Heart right ventricle (tissue), 16 donors: ENCODE measurements at regions not wholly inside any gene's neighbourhood (a gene's known extent, or its start where the extent isn't known, plus 50 kb on each side); places are given as distances from the start of the nearest gene placed in this dataset.

Experiments used
- ATAC-seq, 8 donors: fragments of 200-7000 bp; cut with Tn5 transposase; one replicate each; pipeline ENCODE4 v1.9.1; 2020; ENCODE audit warnings: mild to moderate bottlenecking in 8 of 8, moderate library complexity in 8 of 8, moderate number of reproducible peaks in 1 of 8
- DNase-seq, 2 donors: peaks; one replicate each; pipeline ENCODE4 v3.0.0-alpha.2; 2020
- H3K27ac ChIP-seq, 10 donors: fragments of 200-600 bp; sonication (generic) in 2 of 10; one replicate each; pipeline versions ENCODE4 v1.5.0 to v1.8.0; 2020 to 2022; ENCODE audit warnings: mild to moderate bottlenecking in 3 of 10
- H3K27me3 ChIP-seq, 7 donors: fragments of 200-600 bp; one replicate each; pipeline ENCODE4 v1.8.0; 2021 to 2022; ENCODE audit warnings: mild to moderate bottlenecking in 2 of 7
- H3K36me3 ChIP-seq, 9 donors: fragments of 200-600 bp; sonication (generic) in 1 of 9; one replicate each; pipeline versions ENCODE4 v1.5.0 to v1.8.0; 2020 to 2022; ENCODE audit warnings: mild to moderate bottlenecking in 2 of 9
- H3K4me1 ChIP-seq, 9 donors: fragments of 200-600 bp; sonication (generic) in 1 of 9; one replicate each; pipeline versions ENCODE4 v1.5.0 to v1.8.0; 2020 to 2022; ENCODE audit warnings: mild to moderate bottlenecking in 4 of 9
- H3K4me3 ChIP-seq, 10 donors: fragments of 200-600 bp; sonication (generic) in 2 of 10; one replicate each; pipeline versions ENCODE4 v1.5.0 to v1.8.0; 2020 to 2022; ENCODE audit warnings: mild to moderate bottlenecking in 7 of 10, moderate library complexity in 2 of 10
- H3K9me3 ChIP-seq, 11 donors: fragments of 200-600 bp in 10 of 11; sonication (generic) in 2 of 11; one replicate each; pipeline versions ENCODE4 v1.5.0 to v1.8.0; 2013 to 2022; ENCODE audit warnings: mild to moderate bottlenecking in 2 of 11, control low read depth in 1 of 11, moderate library complexity in 1 of 11
- WGBS, 2 donors: extraction: QIAGEN DNeasy Blood & Tissue Kit; methylation state at CpG; one replicate each; pipeline ENCODE4 v1.1.7; 2013; ENCODE audit warnings: inconsistent platforms in 1 of 2; 5-methylcytosine and 5-hydroxymethylcytosine counted together
- intact Hi-C, 10 donors: fragments of 100-400 bp; cut with DNase I; formaldehyde crosslinking; loops; one replicate each; pipeline versions ENCODE4 v1.11.1 to v1.14.2; 2022
- TF ChIP-seq, protein P1 (sequence below), 9 donors: fragments of 200-600 bp; sonication (generic) in 2 of 9; IDR thresholded peaks; one replicate each; pipeline versions ENCODE4 v1.5.0 to v1.8.0; 2021 to 2022; ENCODE audit warnings: antibody characterized with exemption in 9 of 9, mild to moderate bottlenecking in 5 of 9, moderate library complexity in 1 of 9
- donor health status: Arrhythmogenic right ventricular cardiomyopathy.
- donor health status: ischemic (EF 13 %, LVEDD 7.1; RV severe dilation, severe dysfunction).
- donor health status: healthy with polysubstance abuse.
- donor health status: DM: no; HTN: yes; CAD: no.
- donor health status: DM: no; HTN: no; CAD: no.
- donor health status: ischemic (EF 25% LVEDD 6.9; RV normal size, moderate dysfunction).
- donor health status: ischemic (EF 25% LVEDD 5.7; RV mildly dilated, moderate dysfunction).
- donor health status: healthy.
- donor health status: DM: yes; HTN: yes; CAD: no.
- donor health status: Ischemic cardiomyopathy.
- donor health status: ischemic (EF 35%, LVEDD 5.7; RV mildly dilated, moderate dysfunction).
- donor health status: nonischemic (EF 11% LVEDD 7.7; RV severe dilation, severe dysfunction).
- donor health status: DM: yes; HTN: yes; CAD: no.
- donor health status: PGD.
- donor health status: ischemic (EF 29% LVEDD 5.4; RV normal size, mild dysfunction).
- donor health status: nonischemic (EF 23%, LVEDD 6.1; RV moderate dilation, normal function).

DNA sequence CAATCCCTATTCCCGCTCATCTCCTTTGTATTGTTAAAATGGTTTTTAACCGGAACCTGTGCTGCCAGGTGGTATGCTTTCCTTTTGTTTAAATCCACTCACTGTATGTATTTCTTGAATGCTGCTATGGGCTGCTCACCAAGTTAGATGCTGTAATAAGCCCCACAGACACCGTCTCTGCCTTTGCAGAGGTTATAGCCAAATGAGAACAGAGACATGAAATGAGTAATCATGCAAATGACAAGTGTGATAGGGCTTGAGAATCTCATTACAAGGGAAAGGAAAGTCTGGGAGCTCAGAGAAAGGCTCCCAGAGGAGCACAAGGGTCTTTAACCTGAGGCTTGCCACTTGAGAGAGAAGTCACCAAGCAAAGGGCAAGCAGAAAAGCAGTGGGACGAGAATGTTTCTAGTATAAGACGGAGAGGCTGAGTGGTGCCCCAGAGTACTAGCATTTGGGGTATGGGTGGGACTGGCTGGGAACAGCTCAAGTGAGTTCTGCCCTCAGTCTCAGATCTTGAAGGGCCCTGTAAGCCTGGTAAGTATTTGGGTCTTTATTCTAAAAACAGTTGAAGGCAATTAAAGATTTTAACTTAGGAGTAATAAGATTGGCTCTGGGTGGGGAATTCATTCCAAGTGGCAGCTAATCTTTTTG lies 110.8 kb upstream of the H2AZ1 start:
- TF ChIP-seq, protein P1, sequence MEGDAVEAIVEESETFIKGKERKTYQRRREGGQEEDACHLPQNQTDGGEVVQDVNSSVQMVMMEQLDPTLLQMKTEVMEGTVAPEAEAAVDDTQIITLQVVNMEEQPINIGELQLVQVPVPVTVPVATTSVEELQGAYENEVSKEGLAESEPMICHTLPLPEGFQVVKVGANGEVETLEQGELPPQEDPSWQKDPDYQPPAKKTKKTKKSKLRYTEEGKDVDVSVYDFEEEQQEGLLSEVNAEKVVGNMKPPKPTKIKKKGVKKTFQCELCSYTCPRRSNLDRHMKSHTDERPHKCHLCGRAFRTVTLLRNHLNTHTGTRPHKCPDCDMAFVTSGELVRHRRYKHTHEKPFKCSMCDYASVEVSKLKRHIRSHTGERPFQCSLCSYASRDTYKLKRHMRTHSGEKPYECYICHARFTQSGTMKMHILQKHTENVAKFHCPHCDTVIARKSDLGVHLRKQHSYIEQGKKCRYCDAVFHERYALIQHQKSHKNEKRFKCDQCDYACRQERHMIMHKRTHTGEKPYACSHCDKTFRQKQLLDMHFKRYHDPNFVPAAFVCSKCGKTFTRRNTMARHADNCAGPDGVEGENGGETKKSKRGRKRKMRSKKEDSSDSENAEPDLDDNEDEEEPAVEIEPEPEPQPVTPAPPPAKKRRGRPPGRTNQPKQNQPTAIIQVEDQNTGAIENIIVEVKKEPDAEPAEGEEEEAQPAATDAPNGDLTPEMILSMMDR (IDR thresholded peaks at IDR 0.05): no peak
- no peak overlapping the region for H3K4me3 ChIP-seq
- no peaks in the 10 kb centered on the region for H3K27me3 ChIP-seq
- no peaks in the 10 kb centered on the region for H3K4me1 ChIP-seq
- DNase-seq: no peak
- H3K27ac ChIP-seq: no peak overlapping the region
- 90 to 91% methylated on average over 5 of the region's 5 CpGs for WGBS, 2 donors
- intact Hi-C loops: no loop called here
- no peaks in the 10 kb centered on the region for H3K9me3 ChIP-seq
- no peaks in the 10 kb centered on the region for H3K36me3 ChIP-seq
- no peak for ATAC-seq

DNA sequence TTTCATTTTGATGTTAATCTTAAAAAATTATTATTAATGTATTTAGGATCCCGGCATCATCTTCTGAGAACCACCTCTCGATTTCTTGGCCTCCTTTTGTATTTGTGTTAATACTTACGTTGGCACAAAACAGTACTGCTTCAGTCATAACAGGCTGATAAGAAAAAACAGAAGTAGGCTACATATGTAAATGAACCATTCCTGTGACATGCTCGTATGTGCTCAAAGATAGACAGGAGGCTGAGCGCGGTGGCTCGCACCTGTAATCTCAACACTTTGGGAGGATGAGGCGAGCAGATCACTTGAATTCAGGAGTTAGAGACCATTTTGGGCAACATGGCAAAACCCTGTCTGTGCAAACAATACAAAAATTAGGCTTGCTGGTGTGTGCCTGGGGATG lies 109.4 kb upstream of the H2AZ1 start:
- ATAC-seq: no peak
- Histone ChIP-seq H3K36me3 (no peaks in the 10 kb centered on the region), H3K9me3 (no peaks in the 10 kb centered on the region), H3K27me3 (no peaks in the 10 kb centered on the region), H3K27ac (no peak overlapping the region), H3K4me3 (no peak overlapping the region), H3K4me1 (no peaks in the 10 kb centered on the region)
- intact Hi-C loops: no loop called here
- TF ChIP-seq, protein P1 (IDR thresholded peaks at IDR 0.05): no peak
- no peak for DNase-seq
- 90 to 94% methylated on average over 8 of the region's 8 CpGs for WGBS, 2 donors

DNA sequence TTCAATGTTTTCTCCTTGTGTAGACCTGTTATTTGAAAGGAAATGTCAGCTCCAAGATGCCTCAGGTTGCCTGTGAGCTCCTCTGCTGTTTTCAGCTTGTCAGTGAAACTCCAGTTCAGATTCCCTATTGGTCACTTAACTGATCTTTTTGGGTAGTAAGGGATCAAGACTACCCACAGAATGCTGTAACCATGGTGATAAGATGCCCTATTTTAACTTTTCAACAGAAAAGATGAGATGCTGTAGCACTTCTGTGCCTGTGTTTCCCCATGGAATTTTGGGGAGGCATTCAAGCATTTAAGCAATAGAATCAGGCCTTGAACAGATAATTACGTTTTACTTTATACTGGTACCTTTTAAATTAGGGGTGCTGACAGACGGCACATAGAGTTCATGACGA lies 106.6 kb upstream of the H2AZ1 start:
- Histone ChIP-seq H3K9me3 (no peaks in the 10 kb centered on the region), H3K27ac (no peak overlapping the region), H3K27me3 (no peaks in the 10 kb centered on the region), H3K4me3 (no peak overlapping the region), H3K36me3 (no peaks in the 10 kb centered on the region), H3K4me1 (no peaks in the 10 kb centered on the region)
- DNase-seq (no peak), ATAC-seq (no peak)
- TF ChIP-seq, protein P1 (IDR thresholded peaks at IDR 0.05): no peak
- WGBS, 2 donors: 77 to 83% methylated on average over 3 of the region's 3 CpGs
- intact Hi-C loops: no loop called here

DNA sequence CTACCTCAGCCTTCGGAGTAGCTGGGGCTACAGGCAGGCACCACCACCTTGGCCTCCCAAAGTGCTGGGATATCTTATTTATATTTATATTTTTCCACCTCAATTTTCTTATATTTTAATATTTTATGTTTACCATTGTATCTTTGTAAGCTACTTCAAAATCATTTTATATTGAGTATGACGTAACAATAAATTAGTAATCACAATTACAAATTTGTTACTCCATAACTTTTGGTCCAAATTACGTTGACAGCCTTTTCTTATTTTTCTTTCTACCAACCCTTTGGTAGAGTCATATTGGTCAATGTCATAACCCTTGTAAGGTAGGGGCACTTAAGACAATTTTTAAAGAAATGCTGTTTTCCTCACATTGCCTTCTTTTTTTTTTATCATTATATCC lies 104.0 kb upstream of the H2AZ1 start:
- H3K4me1 ChIP-seq: no peaks in the 10 kb centered on the region
- H3K9me3 ChIP-seq: no peaks in the 10 kb centered on the region
- WGBS, 2 donors: 84 to 86% methylated on average over 3 of the region's 3 CpGs
- TF ChIP-seq, protein P1 (IDR thresholded peaks at IDR 0.05): no peak
- no peak overlapping the region for H3K27ac ChIP-seq
- no peaks in the 10 kb centered on the region for H3K27me3 ChIP-seq
- intact Hi-C loops: no loop called here
- no peak overlapping the region for H3K4me3 ChIP-seq
- DNase-seq (no peak), ATAC-seq (no peak)
- H3K36me3 ChIP-seq: no peaks in the 10 kb centered on the region
